ENCODE measurements at regions not wholly inside any gene's neighbourhood (a gene's known extent, or its start where the extent isn't known, plus 50 kb on each side); places are given as distances from the start of the nearest gene placed in this dataset.

- TF ChIP-seq CTCF (IDR thresholded peaks at IDR 0.05) (no peak), EZH2 (IDR thresholded peaks at IDR 0.05; ENCODE audit: borderline replicate concordance, insufficient read depth, low read depth, low read length, poor library complexity, severe bottlenecking) (no peak)
Observed at GRCh38 chr2:209141818-209142217, 282.0 kb upstream of the MAP2 start.
